MG63 (cell line): ENCODE measurements at regions not wholly inside any gene's neighbourhood (a gene's known extent, or its start where the extent isn't known, plus 50 kb on each side); places are given as distances from the start of the nearest gene placed in this dataset.
"Not testable (repeated sequence)": the region's sequence is repeated elsewhere in the genome, so short reads cannot be mapped to it uniquely, and the experiment has no call there.

Experiments used
- DNase-seq: peaks from one replicate; pipeline ENCODE4 v3.0.0-alpha.2; 2020
- H3K27me3 ChIP-seq: fragments of 250-450 bp; sonication (Bioruptor Pico); 2 replicates; pipeline ENCODE4 v1.5.1; 2020; ENCODE audit warnings: mild to moderate bottlenecking, moderate library complexity
- H3K36me3 ChIP-seq: fragments of 250-450 bp; sonication (Bioruptor Pico); 2 replicates; pipeline ENCODE4 v1.5.1; 2020; ENCODE audit warnings: mild to moderate bottlenecking, moderate library complexity
- H3K4me3 ChIP-seq: fragments of 250-450 bp; sonication (Bioruptor Pico); 2 replicates; pipeline ENCODE4 v1.5.1; 2020; ENCODE audit warnings: mild to moderate bottlenecking, moderate library complexity
- H3K9me3 ChIP-seq: fragments of 250-450 bp; sonication (Bioruptor Pico); 2 replicates; pipeline ENCODE4 v1.5.1; 2020; ENCODE audit warnings: mild to moderate bottlenecking, moderate library complexity

DNA sequence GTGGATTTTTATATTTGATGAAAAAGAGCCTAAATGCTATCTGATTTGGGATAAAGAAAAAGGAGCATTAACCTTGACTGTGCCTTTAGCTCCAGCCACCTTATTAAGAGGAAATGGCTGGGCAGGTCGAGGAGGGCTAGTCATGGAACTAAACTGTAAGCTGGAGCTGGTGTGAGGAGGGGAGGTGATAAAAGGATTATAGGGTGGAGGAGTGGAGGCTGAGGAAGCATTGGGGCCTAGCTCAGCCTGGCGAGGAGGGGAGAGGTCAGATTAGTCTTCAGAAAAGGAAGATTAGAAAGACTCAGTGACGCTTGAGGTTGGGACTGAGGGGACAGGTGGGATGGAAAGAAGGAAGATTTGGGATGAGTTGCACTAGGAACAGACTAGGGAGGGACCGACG lies 222.7 kb downstream of the OTOP1 start:
- not testable (repeated sequence) for H3K4me3 ChIP-seq, H3K27me3 ChIP-seq, H3K9me3 ChIP-seq, DNase-seq, H3K36me3 ChIP-seq

DNA sequence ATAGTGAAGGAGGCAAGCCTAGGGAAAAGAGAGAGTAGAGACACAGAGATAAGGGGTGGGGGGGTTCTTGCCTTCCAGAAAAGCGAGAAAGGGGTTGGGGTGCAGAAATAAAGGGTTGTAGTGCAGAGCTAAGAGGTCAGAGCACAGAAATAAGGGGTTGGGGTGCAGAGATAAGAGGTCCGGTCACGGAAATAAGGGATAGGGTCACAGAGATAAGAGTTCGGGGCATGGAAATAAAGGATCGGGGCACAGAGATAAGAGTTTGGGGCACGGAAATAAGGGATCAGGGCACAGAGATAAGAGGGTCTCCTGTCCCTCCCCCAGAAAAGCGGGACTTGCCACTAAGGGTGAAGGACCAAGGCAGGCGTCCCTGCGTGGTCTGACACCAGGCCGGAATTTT lies 222.0 kb downstream of the OTOP1 start:
- not testable (repeated sequence) for H3K36me3 ChIP-seq, H3K4me3 ChIP-seq, DNase-seq, H3K27me3 ChIP-seq, H3K9me3 ChIP-seq

DNA sequence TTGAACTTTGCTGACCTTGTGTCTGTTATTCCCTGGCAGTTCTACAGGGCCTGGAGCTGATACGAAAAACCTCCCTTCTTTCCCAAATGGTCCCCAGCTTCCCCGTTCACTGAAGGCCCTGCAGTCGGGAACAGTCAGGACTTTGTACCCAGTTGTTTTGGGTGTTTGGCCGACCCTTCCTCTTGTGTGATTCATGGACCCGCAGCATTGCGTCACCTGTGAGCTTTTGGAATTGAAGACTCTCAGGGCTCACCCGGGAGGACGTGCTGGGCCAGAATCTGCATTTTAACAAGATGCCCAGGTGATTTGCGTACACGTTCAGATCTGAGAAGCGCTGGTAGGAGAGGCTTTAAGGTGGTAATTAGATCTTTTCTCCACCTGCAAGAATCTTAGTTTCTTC lies 220.4 kb downstream of the OTOP1 start:
- H3K27me3 ChIP-seq, DNase-seq, H3K4me3 ChIP-seq, H3K9me3 ChIP-seq, H3K36me3 ChIP-seq: not testable (repeated sequence)

DNA sequence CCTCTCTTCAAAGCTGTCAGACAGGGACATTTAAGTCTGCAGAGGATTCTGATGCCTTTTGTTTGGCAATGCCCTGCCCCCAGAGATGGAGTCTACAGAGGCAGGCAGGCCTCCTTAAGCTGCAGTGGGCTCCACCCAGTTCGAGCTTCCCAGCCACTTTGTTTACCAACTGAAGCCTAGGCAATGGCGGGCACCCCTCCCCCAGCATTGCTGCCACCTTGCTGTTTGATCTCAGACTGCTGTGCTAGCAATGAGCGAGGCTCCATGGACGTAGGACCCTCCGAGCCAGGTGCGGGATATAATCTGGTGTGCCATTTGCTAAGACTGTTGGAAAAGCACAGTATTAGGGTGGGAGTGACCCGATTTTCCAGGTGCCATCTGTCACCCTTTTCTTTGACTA lies 207.7 kb downstream of the OTOP1 start:
- H3K36me3 ChIP-seq, H3K9me3 ChIP-seq, H3K27me3 ChIP-seq: not testable (repeated sequence)

DNA sequence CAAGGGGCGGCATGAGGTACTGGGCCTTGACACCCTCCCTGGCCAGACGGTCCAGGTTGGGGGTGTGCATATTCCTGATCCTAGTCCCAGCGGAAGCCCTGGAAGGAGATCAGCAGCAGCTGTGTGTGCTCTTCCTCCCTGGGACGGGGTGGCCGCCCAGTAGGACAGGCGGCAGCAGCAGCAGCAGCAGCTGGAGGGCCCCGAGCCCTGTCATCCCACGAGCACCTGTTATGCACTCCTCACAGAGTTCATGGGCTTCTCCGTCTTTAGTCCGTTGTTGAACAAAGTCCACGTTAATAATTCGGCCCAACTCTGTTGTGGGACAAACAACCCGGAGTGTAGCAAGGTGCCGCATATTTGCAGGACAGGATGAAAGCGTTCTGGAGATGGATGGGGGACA lies 205.6 kb downstream of the OTOP1 start:
- not testable (repeated sequence) for H3K4me3 ChIP-seq, H3K27me3 ChIP-seq, H3K36me3 ChIP-seq, DNase-seq, H3K9me3 ChIP-seq

More for the DNA sequence above, 207.7 kb downstream of the OTOP1 start:
- DNase-seq, H3K4me3 ChIP-seq: not testable (repeated sequence)

DNA sequence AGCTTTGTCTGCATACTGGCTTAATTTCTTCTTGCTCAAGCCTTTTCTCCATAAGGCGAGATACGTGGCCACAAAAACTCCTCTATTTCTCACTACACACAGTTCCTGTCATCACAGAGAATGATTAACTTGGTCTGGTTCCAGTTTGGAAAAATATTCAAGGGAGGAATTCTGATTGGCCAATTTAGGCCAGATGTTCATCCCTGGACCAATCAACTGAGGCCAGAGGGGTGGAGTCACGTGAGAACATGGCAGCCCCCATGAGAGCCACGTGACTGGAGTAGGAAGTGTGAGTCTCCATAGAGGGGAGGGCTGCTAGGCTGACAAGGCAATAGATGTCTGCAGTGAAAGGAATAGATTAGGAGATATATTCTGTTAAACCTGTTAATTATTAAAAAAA lies 200.0 kb downstream of the OTOP1 start:
- DNase-seq = peak; percentile 11
- not testable (repeated sequence) for H3K27me3 ChIP-seq, H3K9me3 ChIP-seq, H3K36me3 ChIP-seq, H3K4me3 ChIP-seq

DNA sequence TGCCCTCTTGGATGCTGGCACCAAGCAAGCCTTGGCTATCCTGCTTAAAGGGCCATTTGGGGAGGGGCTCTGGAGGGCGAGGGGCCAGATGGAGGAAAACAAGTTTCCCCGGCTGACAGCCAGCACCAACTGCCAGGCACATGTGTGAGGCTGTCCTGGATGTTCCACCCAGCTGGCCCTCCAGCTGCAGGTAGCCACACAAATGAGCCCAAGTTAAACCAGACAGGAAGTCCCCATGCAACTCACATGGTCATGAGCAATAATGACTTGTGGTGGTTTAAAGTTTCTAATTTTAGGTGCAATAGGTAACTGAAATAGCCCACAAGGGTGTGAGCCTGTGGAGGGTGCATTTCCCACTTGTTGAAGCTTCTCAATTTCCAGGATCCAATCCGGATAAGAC lies 198.0 kb downstream of the OTOP1 start:
- not testable (repeated sequence) for H3K4me3 ChIP-seq, H3K36me3 ChIP-seq, H3K9me3 ChIP-seq, H3K27me3 ChIP-seq, DNase-seq

DNA sequence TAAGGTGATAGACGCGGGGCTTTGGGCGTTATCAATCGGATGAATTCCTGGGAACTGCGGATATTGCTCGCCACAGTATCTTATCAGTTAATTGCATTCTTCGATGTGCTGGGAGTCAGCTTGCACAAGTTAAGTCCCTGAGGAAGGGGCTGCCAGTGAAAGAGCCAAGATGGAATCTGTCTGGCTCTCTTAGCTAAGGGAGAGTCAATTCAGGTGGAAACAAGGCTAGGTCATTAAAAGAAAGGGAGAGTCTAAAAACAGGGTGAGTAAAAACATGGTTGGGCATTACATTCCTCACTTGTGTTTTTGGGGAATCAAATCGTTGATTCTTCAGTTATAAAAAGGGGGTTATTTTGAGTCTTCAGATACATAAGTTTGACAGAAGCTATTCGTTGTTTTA lies 196.2 kb downstream of the OTOP1 start:
- H3K4me3 ChIP-seq, DNase-seq, H3K27me3 ChIP-seq, H3K36me3 ChIP-seq, H3K9me3 ChIP-seq: not testable (repeated sequence)

DNA sequence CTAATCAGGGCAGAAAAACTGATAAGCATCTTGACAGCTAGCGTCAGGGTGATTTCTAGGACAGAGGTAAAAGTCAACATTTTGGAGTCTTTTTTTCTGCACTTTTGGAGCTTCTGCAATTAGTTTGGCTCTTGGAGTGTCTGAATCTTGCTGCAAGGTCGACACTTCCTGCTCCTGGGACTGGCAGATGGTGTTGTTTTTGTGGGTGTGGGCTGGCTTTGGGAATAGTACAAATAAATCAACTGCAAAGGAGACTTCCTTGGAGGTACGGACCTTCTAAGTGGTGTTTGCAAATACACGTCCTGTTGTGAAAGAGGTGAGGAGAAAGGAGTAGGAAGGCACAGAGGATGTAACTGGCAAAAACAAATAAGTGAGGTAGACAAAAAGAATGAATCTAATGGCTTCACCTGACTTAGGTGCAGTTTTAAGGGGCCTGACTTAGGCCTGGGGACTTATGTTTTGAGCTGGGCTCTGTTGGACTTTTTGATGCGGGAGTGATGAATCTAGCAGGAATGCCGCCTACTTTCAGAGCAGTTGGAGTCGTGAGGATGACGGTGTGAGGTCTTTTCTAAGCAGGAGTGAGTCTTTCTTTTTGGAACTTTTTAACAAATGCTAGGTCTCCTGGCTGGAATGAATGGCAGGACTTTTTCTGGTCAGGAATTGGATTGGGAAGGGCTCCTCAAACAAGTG lies 195.1 kb downstream of the OTOP1 start:
- not testable (repeated sequence) for H3K36me3 ChIP-seq, DNase-seq, H3K27me3 ChIP-seq, H3K9me3 ChIP-seq, H3K4me3 ChIP-seq

DNA sequence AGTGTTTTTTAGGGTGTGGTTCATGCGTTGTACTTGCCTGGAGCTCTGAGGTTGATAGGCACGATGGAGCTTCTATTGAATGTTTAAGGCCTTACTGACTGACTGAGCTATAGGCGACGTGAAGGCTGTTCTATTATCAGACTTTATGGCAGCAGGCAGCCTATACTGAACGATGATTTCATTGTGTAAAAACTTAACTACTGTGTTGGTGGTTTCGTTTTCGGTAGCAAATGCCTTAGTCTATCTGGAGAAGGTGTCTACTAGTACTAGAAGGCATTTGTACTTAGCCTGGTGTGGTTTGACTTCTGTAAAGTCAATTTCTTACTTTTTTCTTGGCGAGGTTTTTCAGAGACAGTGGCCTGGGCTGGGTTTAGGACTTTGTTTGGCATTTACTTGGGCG lies 194.4 kb downstream of the OTOP1 start:
- not testable (repeated sequence) for DNase-seq, H3K27me3 ChIP-seq, H3K9me3 ChIP-seq, H3K36me3 ChIP-seq, H3K4me3 ChIP-seq

DNA sequence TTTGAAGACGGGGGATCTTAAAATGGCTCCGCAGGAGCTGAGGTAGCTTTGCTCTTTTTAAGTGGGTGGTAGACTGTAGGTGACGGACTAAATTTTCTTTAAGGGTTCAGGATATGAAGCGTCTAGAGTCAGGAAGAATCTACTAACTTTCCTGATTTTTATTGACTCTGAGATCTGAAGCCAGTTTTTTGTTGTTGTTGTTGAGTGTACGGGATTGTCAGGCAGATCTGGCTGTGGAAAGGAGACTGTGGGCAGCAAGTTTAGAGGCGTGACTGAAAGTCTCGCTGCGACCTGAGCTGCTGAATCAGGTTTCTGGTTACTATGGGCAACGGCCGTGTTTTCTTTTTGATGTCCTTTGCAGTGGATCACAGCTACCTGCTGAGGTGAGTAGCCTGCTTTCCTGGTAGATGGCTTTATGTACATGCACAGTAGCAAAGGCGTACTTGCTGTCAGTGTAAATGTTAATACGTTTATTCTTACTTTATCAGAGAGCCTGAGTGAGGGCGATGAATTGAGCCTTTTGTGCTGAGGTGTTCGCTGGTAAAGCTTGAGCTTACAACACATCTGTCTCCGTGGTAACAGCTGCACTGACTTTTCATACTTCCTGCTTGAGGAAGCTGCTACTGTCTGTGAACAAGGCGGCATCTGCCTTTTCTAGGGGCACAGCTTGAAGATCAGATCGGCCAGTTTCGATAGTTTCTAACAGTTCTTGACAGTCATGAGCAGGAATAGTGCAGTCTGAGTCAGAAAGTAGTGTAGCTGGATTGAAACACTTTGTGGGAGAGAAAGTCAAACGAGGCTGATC lies 193.7 kb downstream of the OTOP1 start:
- not testable (repeated sequence) for H3K9me3 ChIP-seq, DNase-seq, H3K27me3 ChIP-seq, H3K36me3 ChIP-seq, H3K4me3 ChIP-seq

DNA sequence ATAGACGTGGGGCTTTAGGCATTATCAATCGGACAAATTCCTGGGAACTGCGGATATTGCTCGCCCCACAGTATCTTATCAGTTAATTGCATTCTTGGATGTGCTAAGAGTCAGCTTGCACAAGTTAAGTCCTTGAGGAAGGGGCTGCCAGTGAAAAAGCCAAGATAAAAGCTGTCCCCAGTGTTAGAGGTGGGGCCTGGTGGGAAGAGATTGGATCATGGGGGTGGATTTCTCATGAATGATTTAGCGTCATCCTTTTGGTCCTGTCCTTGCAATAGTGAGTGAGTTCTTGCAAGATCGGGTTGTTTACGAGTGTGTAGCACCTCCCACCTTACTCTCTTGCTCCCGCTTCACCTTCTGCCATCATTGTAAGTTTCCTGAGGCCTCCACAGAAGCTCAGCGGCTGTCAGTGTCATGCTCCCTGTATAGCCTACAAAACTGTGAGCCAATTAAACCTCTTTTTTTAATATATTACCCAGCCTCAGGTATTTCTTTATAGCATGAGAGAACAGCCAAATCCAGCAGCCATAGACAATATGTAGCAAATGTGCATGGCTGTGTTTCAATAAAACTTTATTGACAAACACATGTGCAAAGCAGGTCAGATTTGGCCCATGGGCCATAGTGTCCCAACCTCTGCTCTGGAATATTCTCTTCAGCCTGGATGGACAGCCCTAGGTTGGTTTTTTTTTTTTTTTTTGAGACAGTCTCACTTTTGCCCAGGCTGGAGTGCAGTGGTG lies 189.2 kb downstream of the OTOP1 start:
- not testable (repeated sequence) for H3K9me3 ChIP-seq, DNase-seq

DNA sequence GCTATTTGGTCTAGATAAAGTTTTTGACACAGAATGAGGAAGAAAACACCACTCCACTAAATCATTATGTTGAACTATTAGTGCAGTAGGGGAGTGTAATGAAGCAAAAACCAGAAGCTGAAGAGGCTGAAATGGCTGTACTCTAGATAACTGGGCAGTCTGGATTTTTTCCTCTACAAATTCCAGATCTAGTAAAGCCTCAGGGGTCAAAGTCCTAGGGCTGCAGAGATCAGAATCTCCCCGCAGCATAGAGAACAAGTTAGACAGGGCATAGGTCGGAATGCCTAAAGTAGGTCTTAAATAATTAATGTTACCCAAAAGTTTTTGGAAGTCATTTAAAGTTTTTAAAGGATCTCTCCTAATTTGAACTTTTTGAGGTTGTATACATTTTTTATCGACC lies 180.9 kb downstream of the OTOP1 start:
- H3K36me3 ChIP-seq, DNase-seq, H3K4me3 ChIP-seq, H3K9me3 ChIP-seq, H3K27me3 ChIP-seq: not testable (repeated sequence)

More for the DNA sequence above, 189.2 kb downstream of the OTOP1 start:
- not testable (repeated sequence) for H3K4me3 ChIP-seq, H3K36me3 ChIP-seq, H3K27me3 ChIP-seq

DNA sequence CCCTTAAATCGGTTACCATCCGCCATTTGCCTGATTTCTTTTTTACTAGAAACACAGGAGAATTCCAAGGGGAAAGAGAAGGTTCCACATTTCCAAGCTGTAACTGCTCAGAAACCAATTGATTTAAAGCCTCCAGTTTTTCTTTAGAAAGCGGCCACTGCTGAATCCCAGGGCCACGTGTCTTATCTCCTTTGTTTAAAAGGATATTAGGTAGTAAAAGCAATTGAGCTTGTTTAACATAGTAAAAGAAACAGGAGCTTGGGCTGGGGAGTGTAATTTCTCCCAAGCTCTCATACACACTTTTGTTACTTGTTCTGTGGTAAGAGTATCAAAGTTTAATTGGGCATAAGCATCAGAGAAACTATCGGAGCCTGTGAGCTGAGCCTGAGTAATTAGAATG lies 180.0 kb downstream of the OTOP1 start:
- not testable (repeated sequence) for H3K4me3 ChIP-seq, H3K27me3 ChIP-seq, H3K9me3 ChIP-seq, DNase-seq, H3K36me3 ChIP-seq

DNA sequence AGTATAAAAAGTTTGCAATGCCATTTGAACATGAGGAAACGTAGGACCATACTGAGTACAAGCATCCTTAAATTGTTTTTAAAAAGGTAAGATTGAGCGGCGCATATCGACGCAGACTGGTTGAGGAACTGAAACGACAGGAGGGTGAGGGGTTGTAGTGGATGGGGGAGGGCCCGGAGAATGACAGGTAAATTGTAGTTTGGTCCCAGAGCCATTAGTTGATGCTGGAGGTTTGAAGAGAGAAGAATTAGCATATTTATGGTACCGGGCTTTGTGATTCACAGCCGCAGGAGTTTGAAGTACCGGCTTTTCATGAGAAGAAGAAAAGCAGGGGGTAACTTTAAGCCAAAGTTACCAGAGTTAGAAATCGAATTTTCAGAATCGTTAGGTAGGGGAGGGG lies 179.5 kb downstream of the OTOP1 start:
- H3K9me3 ChIP-seq, DNase-seq, H3K36me3 ChIP-seq, H3K27me3 ChIP-seq, H3K4me3 ChIP-seq: not testable (repeated sequence)

DNA sequence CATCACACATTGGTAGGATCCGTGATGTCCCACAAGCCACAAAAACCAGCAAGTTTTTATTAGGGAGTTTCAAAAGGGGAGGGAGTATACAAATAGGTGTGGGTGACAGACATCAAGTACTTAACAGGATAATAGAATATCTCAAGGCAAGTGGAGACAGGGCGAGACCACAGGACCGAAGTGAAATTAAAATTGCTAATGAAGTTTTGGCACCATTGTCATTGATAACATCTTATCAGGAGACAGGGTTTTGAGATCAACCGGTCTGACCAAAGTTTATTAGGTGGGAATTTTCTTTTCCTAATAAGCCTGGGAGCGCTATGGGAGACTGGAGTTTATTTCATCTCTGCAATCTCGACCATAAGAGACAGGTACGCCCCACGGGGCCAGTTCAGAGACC lies 178.5 kb downstream of the OTOP1 start:
- H3K9me3 ChIP-seq, H3K27me3 ChIP-seq, H3K36me3 ChIP-seq, DNase-seq, H3K4me3 ChIP-seq: not testable (repeated sequence)

DNA sequence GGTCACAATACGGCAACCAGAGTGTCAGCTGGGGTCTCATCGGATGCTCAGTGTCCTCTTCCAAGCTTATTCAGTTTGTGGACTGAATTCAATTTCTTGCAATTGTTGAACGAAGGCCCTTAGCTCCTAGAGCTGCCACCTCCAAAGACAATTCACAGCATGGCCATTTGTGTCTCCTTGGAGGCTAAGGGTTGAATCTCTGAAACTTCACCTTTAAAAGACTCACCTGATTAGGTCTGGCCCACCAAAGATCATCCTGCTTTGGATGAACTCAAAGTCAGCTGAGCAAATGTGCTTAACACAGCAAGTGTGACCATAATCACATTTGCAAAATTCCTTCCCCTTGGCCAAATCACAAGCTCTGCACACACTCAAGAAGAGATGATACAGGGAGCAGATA lies 175.9 kb downstream of the OTOP1 start:
- H3K36me3 ChIP-seq, H3K9me3 ChIP-seq, DNase-seq, H3K27me3 ChIP-seq, H3K4me3 ChIP-seq: not testable (repeated sequence)

DNA sequence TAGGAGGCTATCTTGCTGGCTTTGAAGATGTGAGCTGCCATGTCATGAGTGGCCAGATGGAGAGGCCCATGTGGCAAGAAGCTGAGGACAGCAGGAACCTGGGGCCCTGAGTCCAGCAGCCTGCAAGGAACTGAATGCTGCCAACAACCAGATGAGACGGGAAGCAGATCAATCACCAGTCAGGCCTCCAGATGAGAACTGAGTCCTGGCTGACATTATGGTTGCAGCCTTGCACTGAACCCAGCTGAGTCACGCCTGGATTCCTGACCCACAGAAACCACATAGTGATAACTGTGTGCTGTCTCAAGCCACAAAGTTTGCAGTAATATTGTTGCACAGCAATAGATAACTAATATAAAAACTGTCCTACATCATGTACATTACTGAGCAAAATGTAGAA lies 173.8 kb downstream of the OTOP1 start:
- not testable (repeated sequence) for H3K27me3 ChIP-seq, H3K36me3 ChIP-seq, H3K4me3 ChIP-seq, H3K9me3 ChIP-seq
- peak; percentile 49 for DNase-seq
